Left lobe of liver (tissue), 2 donors: ENCODE measurements at regions not wholly inside any gene's neighbourhood (a gene's known extent, or its start where the extent isn't known, plus 50 kb on each side); places are given as distances from the start of the nearest gene placed in this dataset.
"Not testable (repeated sequence)": the region's sequence is repeated elsewhere in the genome, so short reads cannot be mapped to it uniquely, and the experiment has no call there.

Source experiments
- ATAC-seq: fragments of 200-7000 bp; cut with Tn5 transposase; one replicate; pipeline ENCODE4 v1.9.1; 2020; ENCODE audit warnings: mild to moderate bottlenecking, moderate library complexity
- DNase-seq: peaks from one replicate; pipeline ENCODE4 v3.0.0-alpha.2; 2020; ENCODE audit warnings: low spot score
- donor health status: DM: no; HTN: no; CAD: no; lungs with moderate emphysema.
- donor health status: DM: no; HTN: yes; CAD: no.

DNA sequence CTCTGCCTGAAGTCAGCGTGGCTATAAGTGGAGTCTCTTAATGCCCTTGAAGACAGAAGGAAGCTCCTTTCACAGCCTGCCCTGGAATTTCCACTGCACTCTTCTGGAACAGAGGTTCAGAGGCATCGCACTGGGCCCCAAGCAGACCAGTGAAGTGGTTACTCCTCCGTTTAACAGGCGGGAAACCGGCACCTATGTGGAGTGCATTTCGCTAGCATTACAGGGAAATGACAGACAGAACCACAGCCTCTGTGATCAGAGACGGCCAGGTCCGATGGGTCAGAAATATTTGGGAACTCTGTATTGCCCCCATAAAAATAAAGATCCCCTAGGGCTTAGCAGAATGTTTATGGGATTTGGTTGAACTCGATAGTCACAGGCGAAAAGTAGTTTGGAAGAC is 406.9 kb upstream of the PRKCQ start:
- no peak for DNase-seq
- ATAC-seq, result no peak

DNA sequence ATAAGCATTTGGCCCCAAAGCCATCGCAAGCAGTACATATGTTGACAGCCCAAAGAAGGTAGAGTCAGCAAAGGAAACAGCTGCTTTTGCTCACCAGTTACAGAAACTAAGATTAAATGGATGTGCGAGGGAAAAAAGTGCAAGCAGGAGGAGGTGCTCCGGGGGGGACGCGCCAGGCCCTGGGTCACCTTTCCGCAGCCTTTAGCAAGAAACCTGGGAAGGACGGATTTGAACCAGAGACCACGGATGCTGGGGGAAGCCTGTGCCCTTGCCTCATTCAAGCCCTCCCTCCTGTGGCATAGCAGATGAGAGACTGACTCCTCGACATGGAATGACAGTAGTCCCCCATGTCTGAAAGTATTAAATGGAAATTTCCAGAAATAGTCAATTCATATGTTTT is 405.6 kb upstream of the PRKCQ start:
- ATAC-seq (no peak), DNase-seq (no peak)

DNA sequence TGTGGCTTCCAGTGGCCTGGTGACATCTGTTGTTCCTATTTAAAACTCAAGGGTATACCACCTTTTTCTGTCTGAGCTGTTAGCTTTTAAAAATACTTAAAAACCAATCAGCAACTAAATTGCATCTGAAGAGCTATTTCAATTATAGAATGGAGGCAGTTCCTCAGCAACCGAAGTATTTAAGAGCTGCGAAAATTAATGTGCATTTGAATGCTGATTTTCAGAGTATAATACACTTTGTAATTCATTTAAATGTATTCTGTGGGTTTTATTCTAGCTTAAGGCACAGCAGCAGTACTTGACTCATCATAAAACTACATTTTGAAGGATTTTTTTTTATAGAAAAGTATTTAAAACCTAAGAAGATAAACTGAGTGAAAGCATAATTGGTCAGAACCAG is 404.9 kb upstream of the PRKCQ start:
- ATAC-seq, result no peak
- DNase-seq, result no peak

DNA sequence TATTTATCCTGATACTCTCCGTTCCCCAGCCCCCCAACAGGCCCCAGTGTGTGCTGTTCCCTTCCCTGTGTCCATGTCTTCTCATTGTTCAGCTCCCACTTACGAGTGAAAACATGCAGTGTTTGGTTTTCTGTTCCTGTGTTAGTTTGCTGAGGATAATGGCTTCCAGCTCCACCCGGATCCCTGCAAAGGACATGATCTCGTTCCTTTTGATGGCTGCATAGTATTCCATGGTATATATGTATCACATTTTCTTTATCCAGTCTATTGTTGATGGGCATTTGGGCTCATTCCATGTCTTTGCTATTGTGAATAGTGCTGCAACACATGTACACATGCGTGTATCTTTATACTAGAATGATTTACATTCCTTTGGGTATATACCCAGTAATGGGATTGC is 403.9 kb upstream of the PRKCQ start:
- not testable (repeated sequence) for DNase-seq, ATAC-seq

DNA sequence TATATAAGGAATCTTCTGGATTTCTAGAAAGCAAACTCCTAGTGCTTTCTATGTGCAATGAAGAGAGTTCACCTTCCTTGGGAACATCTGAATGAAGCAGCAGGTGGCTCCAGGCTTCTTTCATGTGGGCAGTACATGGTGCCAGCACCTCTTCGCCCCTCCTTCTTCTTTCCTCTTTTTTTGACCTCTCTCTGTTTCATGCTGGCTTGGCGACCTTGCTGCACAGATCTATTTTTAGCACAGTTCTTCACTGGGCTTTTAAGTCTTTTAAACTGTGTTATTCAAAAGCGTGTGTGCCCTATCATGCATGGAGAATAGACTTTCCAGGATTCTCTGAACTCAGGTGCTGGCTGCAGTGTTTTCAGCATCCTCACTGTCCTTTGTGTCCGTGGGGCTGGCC is 400.3 kb upstream of the PRKCQ start:
- no peak for ATAC-seq
- DNase-seq, result no peak

DNA sequence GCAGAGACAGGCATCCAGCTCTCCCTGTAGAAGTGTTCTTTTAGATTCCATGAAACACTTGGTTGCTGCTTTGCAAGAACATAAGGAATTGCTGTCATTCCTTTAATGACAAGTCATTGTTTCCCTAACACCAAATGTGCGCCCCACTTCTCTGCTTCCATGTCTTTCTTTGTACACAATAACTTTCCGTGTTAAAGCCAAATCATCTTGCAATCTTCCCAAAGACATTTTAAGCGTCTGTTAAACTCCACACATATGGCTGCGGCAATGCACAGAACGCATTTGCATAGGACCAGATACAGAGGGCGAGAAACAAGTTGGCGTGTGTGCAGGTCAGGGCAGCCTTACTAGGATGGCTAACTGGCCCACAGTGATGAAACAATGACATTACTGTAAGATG is 399.3 kb upstream of the PRKCQ start:
- no peak for ATAC-seq
- DNase-seq, result no peak

DNA sequence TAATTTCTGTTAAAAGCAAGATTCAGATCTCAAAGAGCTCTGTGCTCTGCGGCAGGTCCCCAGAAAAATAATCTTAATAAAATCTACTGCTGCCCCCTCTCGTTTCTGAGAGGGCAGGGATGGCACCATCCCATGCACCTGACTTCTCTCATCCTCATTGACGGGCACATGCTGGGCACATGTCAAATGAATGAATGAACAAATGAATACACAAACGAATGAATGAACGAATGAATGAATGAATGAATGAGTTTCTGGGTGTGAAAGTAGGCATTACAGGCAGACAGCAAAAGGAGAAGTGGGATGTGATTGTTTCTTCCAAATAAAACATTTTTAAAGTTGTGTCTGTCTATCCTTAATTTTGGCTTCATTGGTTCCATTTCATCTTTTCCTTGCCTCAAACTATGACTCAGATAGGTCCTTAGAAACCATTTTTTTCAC is 398.1 kb upstream of the PRKCQ start:
- no peak for DNase-seq
- ATAC-seq, result no peak

DNA sequence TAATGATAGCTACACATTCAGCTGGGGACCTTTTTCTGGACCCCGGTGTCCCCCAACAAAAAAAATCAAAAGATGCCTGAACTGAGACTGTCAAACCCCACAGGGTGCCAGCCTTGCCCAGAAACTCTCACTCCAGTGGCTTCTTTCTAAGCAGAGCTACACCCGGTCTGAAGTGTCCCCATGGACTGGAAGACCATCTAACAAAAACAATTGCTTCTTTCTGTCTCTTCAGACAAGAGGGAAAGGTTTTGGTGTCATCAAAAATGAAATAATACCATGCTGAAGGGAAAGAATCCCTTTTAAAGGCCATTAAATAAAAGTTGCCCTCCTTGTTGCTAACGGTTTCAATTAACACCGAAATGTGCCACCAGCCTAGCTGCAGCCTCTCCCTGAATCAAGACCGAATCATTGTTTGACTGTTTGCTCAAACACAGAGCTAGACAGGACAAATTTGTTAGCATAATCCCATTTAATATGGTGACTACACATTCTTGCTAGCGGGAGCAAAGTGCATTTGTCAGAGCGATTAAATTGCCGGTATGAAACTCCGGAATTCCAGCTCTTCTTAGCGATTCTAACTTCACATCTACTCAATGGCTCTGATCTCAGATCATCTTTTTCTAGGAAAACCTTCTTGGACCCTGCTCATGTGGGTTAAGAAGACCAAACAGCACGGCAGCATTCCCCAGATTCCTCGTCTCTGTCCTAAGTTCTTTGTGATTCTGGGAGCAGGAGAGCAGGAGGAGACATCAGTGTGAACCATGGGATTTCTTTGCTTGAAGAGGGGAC is 397.5 kb upstream of the PRKCQ start:
- DNase-seq, result no peak
- ATAC-seq, result no peak

DNA sequence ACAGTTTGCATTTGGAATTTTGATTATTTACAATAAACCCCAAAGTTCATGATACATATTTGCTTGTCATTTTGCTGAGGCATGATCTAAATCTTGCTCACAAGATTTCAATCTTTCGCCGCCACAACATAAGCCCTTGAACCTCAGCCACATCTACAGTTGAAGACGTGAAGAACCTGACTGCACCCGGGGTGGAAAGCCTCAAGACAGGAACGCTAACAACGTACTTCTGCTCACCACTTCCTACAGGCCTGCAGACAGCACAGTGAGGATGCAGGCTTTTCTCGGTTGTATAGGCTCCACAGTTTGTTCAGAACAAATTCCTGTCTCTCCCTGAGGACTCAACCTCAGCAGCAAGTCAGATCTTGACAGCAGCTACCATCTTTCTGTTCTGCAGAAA is 393.8 kb upstream of the PRKCQ start:
- ATAC-seq (no peak), DNase-seq (no peak)

DNA sequence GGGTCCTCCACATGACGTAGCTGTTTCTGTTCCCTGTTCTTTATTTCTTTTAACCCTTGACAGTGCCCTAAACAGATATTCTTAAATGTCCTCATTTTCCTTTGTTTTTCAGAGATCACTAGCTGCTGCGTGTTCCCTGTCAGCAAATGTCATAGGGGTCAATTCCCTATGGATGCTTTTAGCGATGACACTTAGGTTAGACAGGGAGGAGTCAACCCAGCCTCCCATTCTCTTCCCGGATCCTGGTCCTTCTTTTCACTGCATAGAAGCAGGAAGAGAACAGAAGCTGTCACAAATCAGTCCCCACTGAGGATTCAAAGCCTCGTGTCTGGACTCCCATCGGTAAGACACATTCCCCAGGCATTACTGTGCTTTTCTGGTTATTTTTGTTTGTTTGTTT is 392.1 kb upstream of the PRKCQ start:
- DNase-seq, result no peak
- no peak for ATAC-seq

DNA sequence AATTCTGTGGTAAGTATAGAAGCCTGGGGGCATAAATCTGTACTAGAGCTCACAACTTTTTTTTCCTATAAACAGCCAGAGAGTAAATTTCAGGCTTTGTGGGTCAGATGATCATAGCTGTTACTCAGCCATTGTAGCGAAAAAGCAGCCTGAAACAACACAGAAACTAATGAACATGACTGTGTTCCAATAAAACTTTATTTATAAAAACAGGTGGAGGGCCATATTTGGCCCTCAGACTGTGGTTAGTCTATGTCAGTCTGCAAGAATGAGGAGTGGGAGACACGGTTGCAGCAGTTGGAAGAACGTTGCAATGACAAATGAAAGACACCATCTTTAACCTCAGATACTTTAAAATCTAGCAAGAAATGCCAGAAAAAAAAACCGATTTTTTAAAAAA is 389.6 kb upstream of the PRKCQ start:
- ATAC-seq, result no peak
- DNase-seq, result no peak

DNA sequence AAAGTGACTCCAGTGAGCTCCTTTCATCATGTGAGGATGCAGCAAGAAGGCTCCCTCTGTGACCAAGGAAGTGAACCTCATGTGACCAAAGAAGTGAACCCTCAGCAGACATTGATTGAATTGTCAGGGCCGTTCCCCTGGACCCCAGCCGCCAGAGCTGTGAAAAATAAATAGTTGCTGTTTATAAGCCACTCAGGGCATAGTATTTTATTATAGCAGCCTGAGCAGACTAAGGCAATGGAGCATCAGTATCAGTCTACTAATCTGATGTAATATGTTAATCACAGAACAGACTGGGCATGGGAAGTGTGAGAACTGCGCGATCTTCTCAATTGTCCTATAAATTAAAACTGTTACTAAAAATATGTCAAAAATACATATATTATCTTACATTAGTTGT is 384.5 kb upstream of the PRKCQ start:
- ATAC-seq, result no peak

DNA sequence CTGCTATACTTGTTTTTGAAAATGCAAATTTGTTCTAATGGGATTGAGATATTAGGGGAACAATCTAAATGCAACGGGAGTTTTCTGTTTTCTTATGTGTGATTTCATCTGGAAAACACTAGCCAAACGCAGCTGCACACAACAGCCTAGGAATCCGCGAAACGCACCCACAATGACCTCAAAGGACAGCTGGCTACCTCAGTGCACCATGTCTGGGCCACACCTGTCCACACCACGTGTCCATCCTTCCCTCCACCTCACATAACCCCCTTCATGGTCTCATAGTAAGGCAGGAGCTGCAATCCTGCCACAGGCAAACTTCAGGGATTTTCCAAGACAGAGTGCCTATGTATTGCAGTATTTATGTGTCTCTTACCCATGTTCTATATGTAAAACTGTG is 382.5 kb upstream of the PRKCQ start:
- DNase-seq (no peak), ATAC-seq (no peak)

More for the DNA sequence above, 384.5 kb upstream of the PRKCQ start:
- no peak for DNase-seq

DNA sequence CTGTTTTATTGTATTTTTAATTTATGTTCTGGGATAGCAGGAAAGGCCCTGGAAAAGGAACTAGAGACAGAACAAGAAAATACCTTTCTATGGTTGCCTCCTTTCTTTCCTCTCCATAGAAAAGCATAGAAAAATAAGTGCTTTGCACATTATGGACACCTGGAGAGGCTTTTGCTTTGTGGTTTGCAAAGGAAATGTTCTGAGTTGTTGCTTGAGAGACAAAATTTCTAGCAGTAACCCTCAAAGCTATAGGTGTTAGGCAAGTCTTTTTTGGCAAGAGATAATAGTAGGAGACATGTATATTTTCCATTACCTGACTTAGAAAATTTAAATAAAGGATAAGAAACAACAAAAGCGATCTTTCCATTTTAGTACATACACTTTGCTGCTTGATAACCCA is 378.6 kb upstream of the PRKCQ start:
- DNase-seq (no peak), ATAC-seq (no peak)

DNA sequence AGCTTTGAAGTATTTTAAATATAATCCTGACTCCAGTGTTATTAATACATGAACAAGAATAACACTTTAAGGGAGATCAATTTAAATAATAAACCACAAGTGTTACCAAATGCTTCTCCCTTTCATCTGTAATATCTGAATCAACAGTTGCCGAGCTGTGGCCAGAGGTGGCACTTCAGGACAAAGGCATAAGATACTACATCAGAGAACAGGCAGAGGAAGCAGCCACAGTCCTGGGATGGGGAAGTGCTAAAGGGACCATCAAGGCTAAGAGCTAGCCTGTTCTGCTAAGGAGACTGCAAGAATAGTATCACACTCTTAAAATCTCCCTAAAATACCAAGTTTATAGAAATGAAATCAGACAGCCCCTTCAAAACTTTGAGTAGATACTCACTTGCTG is 378.2 kb upstream of the PRKCQ start:
- DNase-seq (no peak), ATAC-seq (no peak)

DNA sequence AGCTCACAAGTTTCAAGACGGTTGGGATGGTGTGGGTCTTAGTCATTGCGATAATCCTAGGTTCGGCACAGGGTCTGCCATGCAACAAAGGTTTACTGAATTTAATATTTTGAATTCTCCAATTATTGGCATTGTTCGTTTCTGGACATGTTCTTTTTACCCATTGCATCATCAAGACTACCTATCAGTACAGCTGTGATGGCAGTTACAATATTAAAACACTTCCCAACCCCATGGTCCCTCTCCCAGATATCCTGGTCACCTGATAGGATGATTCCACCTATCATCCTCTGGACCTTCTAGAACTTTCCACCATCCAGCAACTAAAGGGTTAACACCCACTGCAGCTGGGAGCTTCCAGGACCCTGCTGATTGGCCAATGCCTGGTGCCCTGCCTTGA is 377.8 kb upstream of the PRKCQ start:
- no peak for ATAC-seq
- DNase-seq, result no peak

DNA sequence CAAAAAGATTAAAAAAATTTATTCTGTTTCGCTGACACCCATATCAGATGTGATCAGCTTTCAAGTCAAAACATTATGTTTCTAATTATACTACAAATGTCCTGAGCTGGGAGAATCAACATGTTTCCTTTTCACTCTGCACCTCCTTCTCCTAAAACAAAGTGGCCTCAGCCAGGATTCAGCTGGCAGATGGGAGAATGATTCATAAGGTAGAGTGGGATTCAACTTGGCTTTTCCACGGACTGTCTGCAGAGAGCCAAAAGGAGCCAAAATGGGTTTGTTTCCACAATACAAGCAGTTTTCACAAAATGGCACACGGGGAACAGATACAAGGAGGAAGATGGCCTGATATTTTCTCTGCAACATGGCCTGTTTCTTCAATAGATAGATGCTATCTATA is 376.5 kb upstream of the PRKCQ start:
- ATAC-seq, result no peak

DNA sequence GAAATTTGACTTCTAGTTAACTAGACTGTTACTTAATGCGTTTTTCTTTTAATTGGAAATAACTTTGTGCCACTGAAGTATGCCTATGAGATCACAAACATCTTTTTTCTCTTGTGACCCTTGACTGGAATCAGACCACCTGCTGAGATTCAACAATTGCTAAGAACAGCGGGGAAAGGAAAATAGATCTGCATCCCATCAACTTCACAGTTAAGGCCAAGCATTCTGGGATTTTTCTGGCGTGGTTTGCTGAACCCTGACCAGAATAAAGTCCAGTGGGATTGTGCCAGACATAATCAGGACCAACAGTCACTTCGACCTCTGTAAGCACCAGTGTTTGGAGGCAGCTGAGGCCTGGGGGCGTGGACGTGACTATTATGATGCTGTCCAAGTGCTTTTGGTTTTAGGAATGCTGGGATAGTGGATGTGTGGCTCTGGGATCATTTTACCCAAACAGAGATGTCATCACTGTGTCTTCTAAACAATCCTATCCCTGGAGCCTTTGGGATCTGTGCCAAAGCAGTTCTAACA is 373.3 kb upstream of the PRKCQ start:
- DNase-seq (no peak), ATAC-seq (no peak)

More for the DNA sequence above, 376.5 kb upstream of the PRKCQ start:
- DNase-seq, result no peak

DNA sequence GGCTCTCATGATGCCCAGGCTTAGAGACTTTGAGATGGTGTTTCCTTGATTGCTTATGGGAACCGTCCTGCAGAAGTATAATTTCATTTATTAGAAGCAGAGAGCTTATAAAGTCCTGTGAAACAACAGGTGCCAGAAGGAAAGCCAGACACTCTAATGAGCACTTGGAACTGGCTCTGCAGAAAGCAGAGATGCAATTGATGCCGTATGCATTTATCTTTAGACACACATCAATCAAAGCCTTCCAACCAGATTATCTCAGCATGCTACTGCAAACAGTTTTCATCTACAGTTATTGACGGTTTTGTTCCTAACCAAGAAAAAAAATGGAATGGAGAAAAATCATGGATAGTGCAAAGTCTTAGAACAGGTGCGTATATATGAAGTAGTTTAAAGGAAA is 371.7 kb upstream of the PRKCQ start:
- no peak for DNase-seq
- ATAC-seq, result no peak

DNA sequence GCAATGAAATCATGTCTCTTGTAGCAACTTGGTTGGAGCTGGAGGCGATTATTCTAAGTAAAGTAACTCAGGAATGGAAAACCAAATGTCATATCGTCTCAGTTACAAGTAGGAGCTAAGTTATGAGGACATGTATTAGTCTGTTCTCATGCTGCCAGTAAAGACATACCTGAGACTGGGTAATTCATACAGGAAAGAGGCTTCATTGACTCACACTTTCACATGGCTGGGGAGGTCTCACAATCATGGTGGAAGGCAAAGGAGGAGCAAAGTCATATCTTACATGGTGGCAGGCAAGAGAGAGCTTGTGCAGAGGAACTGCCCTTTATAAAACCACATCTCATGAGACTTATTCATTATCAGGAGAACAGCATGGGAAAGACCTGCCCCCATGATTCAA is 370.1 kb upstream of the PRKCQ start:
- ATAC-seq, result no peak

DNA sequence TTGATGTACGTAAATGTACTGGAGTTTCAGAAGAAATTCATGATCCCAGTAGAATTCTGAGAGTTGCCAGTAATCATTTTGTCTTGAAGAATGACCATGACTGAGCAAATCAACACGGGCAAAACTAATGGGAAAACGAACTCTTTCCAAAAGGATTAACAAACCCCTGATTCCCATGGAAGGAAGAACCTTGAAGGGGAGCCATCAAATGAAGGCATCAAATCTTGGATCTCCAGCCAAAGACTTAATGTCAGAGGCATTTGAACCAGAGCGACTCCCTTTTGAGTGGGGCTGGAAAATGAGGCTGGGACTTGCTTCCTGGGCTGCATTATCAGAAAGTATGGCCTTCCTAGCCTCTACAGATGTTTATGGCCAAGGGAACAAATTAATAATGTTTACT is 364.4 kb upstream of the PRKCQ start:
- ATAC-seq, result no peak
- DNase-seq, result no peak

More for the DNA sequence above, 370.1 kb upstream of the PRKCQ start:
- no peak for DNase-seq

DNA sequence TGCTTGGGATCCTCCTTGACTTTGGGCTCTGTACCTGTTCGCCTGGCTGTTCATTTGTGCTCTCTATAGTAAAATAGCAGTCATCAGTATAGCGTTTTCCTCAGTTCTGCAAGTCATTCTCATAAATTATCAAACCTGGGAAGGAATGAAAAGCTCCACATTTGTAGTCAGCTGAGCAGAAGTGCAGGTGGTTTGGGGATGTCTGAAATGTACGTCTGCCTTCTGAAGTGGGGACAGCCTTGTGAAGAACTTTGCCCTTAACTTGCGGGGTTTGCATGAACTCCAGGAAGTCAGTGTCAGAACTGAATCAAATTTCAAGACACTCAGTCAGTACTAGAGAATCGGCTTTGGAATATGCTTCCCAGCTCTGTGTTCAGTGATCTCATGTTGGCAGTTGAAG is 358.3 kb upstream of the PRKCQ start:
- no peak for ATAC-seq

DNA sequence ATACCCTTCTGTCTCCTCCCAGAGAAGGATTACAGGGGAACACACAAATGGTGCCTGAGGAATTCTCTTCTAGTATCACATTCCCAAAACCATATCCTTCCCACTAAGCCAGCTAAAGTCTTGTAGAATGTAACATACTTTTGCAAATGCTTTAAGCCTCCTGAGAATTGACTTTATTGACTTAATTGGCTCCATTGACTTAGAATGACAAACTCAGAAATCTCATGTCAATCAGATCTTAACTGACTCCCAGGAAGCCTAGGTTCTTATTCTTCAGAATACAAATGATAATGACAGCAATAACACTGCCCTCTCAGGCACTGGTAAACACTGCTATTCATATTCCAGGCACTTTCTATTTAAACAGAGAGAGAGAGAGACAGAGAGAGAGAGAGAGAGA is 356.9 kb upstream of the PRKCQ start:
- DNase-seq (no peak), ATAC-seq (no peak)

More for the DNA sequence above, 358.3 kb upstream of the PRKCQ start:
- no peak for DNase-seq
